ENCODE measurements at regions not wholly inside any gene's neighbourhood (a gene's known extent, or its start where the extent isn't known, plus 50 kb on each side); places are given as distances from the start of the nearest gene placed in this dataset.

DNA sequence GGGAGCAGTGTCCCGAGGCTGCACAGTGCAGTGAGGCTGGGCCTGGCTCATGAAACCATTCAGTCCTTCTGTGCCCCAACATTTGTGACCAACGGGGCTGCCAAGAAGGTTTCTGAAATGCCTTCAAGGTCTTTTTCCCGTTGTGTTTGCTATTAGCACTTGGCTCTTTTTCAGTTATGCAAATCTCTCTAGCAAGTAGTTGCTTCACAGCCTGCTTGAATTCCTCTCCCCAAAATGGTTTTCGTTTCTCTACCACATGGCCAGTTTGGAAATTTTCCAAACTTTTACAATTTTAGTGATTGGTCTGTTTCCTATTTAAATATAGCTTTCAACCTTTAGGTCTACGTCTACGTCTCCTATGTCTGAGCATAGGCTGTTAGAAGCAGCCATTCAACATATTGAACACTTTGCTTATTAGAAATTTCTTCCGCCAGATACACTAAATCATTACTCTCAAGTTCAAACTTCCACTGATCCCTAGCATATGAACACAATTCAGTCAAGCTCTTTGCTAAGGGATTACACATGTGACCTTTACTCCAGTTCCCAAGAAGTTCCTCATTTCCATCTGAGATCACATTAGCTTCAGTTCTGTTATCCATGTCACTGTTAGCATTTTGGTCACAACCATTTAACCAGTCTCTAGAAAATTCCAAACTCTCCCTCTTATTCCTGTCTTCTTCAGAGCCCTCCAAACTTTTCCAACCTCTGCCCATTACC is 901.8 kb downstream of the GLUD2 start:
- WGBS, 3 donors: 48 to 60% (median 57%) methylated on average over 7 of the region's 7 CpGs
- H3K9me3 ChIP-seq: no peaks in the 10 kb centered on the region

DNA sequence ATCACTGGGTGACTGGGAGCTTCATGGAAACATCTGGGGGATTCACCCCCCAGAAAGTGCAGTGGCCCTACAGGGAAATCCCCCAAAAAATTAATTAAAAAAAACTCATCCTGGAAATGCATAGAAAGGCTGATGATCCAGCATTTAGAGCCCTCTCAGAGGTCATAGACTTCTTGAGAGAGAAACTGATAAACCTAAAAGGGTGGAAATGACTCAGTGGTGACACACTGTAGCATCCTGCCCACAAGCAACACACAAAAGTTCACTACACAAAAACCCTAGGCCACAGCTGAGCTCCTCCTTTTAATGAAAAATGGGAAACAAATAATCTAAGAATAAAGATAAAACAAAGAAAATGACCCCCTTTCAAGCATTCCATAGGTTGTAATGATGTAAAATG is 911.5 kb downstream of the GLUD2 start:
- no peak for DNase-seq
- H3K4me1 ChIP-seq (ENCODE audit: insufficient read depth): no peaks in the 10 kb centered on the region
- no peaks in the 10 kb centered on the region for H3K36me3 ChIP-seq
- intact Hi-C loops (cut with DNase I): no loop called here
- TF ChIP-seq POLR2A (IDR thresholded peaks at IDR 0.05) (no peak), EP300 (IDR thresholded peaks at IDR 0.05) (no peak)
- TF ChIP-seq, protein P1, sequence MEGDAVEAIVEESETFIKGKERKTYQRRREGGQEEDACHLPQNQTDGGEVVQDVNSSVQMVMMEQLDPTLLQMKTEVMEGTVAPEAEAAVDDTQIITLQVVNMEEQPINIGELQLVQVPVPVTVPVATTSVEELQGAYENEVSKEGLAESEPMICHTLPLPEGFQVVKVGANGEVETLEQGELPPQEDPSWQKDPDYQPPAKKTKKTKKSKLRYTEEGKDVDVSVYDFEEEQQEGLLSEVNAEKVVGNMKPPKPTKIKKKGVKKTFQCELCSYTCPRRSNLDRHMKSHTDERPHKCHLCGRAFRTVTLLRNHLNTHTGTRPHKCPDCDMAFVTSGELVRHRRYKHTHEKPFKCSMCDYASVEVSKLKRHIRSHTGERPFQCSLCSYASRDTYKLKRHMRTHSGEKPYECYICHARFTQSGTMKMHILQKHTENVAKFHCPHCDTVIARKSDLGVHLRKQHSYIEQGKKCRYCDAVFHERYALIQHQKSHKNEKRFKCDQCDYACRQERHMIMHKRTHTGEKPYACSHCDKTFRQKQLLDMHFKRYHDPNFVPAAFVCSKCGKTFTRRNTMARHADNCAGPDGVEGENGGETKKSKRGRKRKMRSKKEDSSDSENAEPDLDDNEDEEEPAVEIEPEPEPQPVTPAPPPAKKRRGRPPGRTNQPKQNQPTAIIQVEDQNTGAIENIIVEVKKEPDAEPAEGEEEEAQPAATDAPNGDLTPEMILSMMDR (IDR thresholded peaks at IDR 0.05): no peak
- H3K4me3 ChIP-seq: no peak overlapping the region
- no peaks in the 10 kb centered on the region for H3K27me3 ChIP-seq
- H3K27ac ChIP-seq: no peak overlapping the region
- H3K9me3 ChIP-seq: no peaks in the 10 kb centered on the region

More for the DNA sequence above, 901.8 kb downstream of the GLUD2 start:
- DNase-seq: no peak
- H3K4me3 ChIP-seq: no peak overlapping the region
- H3K27me3 ChIP-seq: no peaks in the 10 kb centered on the region
- no peak overlapping the region for H3K27ac ChIP-seq
- H3K36me3 ChIP-seq: no peaks in the 10 kb centered on the region
- H3K4me1 ChIP-seq (ENCODE audit: insufficient read depth): no peaks in the 10 kb centered on the region
- intact Hi-C loops (cut with DNase I): no loop called here
- no peak for TF ChIP-seq POLR2A (IDR thresholded peaks at IDR 0.05)
- TF ChIP-seq, protein P1 (IDR thresholded peaks at IDR 0.05): no peak
- no peak for TF ChIP-seq EP300 (IDR thresholded peaks at IDR 0.05)

DNA sequence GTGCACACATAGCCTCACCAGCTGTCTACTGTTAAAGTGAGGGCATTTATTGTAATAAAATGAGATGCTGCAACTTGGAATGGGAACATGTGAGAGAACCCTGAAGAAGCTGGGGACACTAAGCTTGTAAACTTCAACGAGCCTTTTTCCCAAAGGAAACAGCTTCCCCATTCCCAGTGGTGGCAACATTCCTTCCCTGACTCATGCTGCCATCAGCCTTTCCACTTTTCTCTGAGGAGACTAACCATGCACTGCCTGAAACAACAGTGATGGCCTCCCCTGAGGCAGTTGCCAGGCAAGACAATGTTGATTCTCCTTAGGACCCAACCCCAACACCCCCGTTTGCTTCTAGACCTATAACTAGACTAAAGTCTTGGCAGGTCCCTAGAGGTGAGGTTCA is 928.3 kb downstream of the GLUD2 start:
- TF ChIP-seq, protein P1 (IDR thresholded peaks at IDR 0.05): no peak
- no peak for TF ChIP-seq POLR2A (IDR thresholded peaks at IDR 0.05)
- no peak for TF ChIP-seq EP300 (IDR thresholded peaks at IDR 0.05)
- H3K36me3 ChIP-seq: no peaks in the 10 kb centered on the region
- WGBS, 3 donors: 59 to 60% (median 59%) methylated on average over 2 of the region's 2 CpGs
- intact Hi-C loops (cut with DNase I): no loop called here
- H3K4me3 ChIP-seq: no peak overlapping the region
- no peak for DNase-seq
- no peaks in the 10 kb centered on the region for H3K27me3 ChIP-seq
- H3K27ac ChIP-seq: no peak overlapping the region
- no peaks in the 10 kb centered on the region for H3K4me1 ChIP-seq (ENCODE audit: insufficient read depth)
- no peaks in the 10 kb centered on the region for H3K9me3 ChIP-seq

DNA sequence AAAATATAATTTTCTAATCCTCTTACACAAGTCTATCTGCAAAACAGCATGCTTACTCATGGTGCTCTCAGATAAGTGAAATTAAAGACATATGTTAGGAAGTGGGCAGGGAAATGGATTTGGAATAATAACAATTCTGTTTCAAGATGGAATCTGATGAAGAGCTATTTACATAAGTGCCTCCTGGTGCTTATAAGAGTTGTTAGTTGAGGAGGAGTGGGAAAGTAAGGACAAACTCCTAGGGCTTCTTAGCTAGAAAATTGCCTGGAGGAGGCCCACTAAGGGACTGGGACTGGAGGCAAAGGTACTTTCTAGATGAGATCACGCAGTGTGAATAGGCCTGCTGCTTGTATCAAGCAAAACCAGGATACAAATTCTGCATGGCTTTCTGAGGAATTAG is 939.8 kb downstream of the GLUD2 start:
- DNase-seq: no peak
- intact Hi-C loops (cut with DNase I): no loop called here
- no peaks in the 10 kb centered on the region for H3K9me3 ChIP-seq
- no peak overlapping the region for H3K27ac ChIP-seq
- no peak for TF ChIP-seq EP300 (IDR thresholded peaks at IDR 0.05)
- TF ChIP-seq POLR2A (IDR thresholded peaks at IDR 0.05): no peak
- TF ChIP-seq, protein P1 (IDR thresholded peaks at IDR 0.05): no peak
- no peaks in the 10 kb centered on the region for H3K27me3 ChIP-seq
- no peak overlapping the region for H3K4me3 ChIP-seq
- 57 to 77% (median 60%) methylated on average over 1 of the region's 1 CpG for WGBS, 3 donors
- no peaks in the 10 kb centered on the region for H3K36me3 ChIP-seq
- H3K4me1 ChIP-seq (ENCODE audit: insufficient read depth): no peaks in the 10 kb centered on the region

Measured in ovary (tissue), 7 donors.